ENCODE measurements at regions not wholly inside any gene's neighbourhood (a gene's known extent, or its start where the extent isn't known, plus 50 kb on each side); places are given as distances from the start of the nearest gene placed in this dataset.

GRCh38 chr10:64288404-64288803 is 767.2 kb downstream of the REEP3 start:
- Histone ChIP-seq H3K9me3 (no peaks in the 10 kb centered on the region), H3K36me3 (no peaks in the 10 kb centered on the region), H3K4me3 (no peak overlapping the region), H3K27ac (no peak overlapping the region), H3K27me3 (no peaks in the 10 kb centered on the region), H3K4me1 (no peaks in the 10 kb centered on the region)
- no peak for DNase-seq
- intact Hi-C loops (cut with DNase I; ENCODE audit: low total_unique reads): no loop called here
- TF ChIP-seq, protein P1, sequence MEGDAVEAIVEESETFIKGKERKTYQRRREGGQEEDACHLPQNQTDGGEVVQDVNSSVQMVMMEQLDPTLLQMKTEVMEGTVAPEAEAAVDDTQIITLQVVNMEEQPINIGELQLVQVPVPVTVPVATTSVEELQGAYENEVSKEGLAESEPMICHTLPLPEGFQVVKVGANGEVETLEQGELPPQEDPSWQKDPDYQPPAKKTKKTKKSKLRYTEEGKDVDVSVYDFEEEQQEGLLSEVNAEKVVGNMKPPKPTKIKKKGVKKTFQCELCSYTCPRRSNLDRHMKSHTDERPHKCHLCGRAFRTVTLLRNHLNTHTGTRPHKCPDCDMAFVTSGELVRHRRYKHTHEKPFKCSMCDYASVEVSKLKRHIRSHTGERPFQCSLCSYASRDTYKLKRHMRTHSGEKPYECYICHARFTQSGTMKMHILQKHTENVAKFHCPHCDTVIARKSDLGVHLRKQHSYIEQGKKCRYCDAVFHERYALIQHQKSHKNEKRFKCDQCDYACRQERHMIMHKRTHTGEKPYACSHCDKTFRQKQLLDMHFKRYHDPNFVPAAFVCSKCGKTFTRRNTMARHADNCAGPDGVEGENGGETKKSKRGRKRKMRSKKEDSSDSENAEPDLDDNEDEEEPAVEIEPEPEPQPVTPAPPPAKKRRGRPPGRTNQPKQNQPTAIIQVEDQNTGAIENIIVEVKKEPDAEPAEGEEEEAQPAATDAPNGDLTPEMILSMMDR (IDR thresholded peaks at IDR 0.05): no peak

DNA sequence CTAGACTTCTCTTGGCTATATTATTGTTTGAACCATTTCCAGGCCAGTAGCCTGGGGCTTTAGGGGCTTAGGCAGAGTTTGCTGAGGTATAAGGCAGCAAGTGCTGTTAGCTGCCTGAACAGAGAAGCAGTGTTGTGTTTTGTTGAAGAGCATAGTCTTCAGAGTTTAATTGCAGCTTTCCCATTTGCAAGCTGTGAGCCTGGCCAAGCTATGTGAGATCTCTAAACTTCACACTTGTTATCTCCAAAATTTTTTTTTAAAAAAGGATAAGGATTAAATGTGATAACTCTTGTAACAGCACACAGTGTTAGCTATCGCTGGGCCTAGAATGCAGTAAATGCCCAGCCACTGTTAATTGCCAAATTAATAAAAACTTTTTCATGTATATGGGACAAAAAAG is 782.4 kb downstream of the REEP3 start:
- no peak overlapping the region for H3K27ac ChIP-seq
- no peak overlapping the region for H3K4me3 ChIP-seq
- intact Hi-C loops (cut with DNase I; ENCODE audit: low total_unique reads): no loop called here
- TF ChIP-seq, protein P1 (IDR thresholded peaks at IDR 0.05): no peak
- H3K36me3 ChIP-seq: no peaks in the 10 kb centered on the region
- no peaks in the 10 kb centered on the region for H3K27me3 ChIP-seq
- no peak for DNase-seq
- H3K9me3 ChIP-seq: no peaks in the 10 kb centered on the region
- no peaks in the 10 kb centered on the region for H3K4me1 ChIP-seq

DNA sequence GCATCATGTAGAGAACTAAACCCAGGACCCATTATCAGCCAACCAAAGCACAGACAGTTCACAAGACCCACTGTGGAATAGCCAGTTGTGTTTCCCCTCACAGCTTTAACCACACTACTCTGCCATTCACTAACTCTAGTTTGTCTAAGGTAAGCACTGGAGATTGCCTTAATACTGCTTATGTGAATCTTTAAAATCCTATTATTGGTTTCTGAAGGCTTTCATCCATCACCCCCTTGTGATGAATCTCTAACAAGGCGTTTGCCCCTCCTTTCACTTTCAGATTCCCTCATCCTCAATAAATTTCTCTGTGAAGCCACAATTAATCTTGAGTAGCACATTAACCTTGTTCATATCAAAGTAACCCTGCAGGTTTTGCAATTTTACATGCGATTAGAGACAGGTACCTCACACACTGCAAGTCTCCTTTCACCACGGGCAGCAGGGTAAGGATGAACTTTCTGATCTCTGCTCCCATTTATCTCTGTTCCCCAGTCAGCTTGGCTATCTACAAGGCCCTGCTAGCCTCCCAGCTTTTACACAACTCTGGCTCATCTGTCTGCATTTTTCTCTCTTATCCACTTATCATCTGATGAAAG is 785.6 kb downstream of the REEP3 start:
- H3K27me3 ChIP-seq: no peaks in the 10 kb centered on the region
- H3K9me3 ChIP-seq: no peaks in the 10 kb centered on the region
- no peaks in the 10 kb centered on the region for H3K36me3 ChIP-seq
- no peak for DNase-seq
- no peaks in the 10 kb centered on the region for H3K4me1 ChIP-seq
- H3K4me3 ChIP-seq: no peak overlapping the region
- intact Hi-C loops (cut with DNase I; ENCODE audit: low total_unique reads): no loop called here
- no peak overlapping the region for H3K27ac ChIP-seq
- TF ChIP-seq, protein P1 (IDR thresholded peaks at IDR 0.05): no peak

- H3K27me3 ChIP-seq: no peaks in the 10 kb centered on the region
- TF ChIP-seq, protein P1 (IDR thresholded peaks at IDR 0.05): no peak
- no peak overlapping the region for H3K27ac ChIP-seq
- intact Hi-C loops (cut with DNase I; ENCODE audit: low total_unique reads): no loop called here
- H3K9me3 ChIP-seq: no peaks in the 10 kb centered on the region
- H3K4me1 ChIP-seq: no peaks in the 10 kb centered on the region
- DNase-seq: no peak
- no peaks in the 10 kb centered on the region for H3K36me3 ChIP-seq
- no peak overlapping the region for H3K4me3 ChIP-seq
Measured at GRCh38 chr10:64312876-64313275, 791.7 kb downstream of the REEP3 start.

DNA sequence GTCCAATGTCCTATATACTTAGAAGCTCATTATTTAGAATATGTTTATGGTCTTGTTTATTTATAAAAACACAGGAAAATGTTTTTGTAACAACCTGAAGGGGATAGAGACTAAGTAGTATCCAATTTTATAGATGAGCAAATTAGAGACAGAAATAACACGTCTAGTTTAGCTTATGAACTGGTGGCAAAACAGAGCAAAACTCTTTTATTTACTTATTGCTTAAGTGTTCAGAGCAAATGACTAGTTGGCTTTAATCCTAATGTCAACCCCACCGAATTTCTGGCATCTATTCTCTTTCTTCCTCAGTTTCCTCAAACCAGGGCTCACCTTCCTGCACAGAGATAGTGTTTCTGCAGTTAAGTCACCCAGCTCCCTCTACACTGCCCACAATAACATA is 792.8 kb downstream of the REEP3 start:
- no peaks in the 10 kb centered on the region for H3K4me1 ChIP-seq
- TF ChIP-seq, protein P1 (IDR thresholded peaks at IDR 0.05): no peak
- no peaks in the 10 kb centered on the region for H3K36me3 ChIP-seq
- no peak overlapping the region for H3K4me3 ChIP-seq
- H3K27me3 ChIP-seq: no peaks in the 10 kb centered on the region
- no peak overlapping the region for H3K27ac ChIP-seq
- no peak for DNase-seq
- no peaks in the 10 kb centered on the region for H3K9me3 ChIP-seq
- intact Hi-C loops (cut with DNase I; ENCODE audit: low total_unique reads): no loop called here

DNA sequence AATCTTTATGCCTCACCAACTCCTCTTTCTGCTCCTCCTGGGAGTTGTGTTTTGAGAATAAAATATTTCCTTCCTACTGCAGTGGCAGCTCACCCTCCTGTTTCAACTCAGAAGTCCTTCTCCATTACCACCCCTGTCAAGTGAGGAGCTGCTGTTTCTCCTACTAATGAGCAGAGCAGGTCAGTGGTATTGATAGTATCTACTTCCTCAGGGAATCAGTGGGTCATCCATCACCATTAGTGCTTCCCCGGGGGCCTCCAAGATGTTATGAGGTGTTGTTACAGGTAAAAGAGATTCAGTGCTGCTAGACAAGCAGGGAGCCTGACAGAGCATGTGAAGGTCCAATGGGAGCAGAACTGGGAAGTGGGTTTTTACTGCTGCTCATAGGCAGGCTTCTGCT is 795.2 kb downstream of the REEP3 start:
- DNase-seq: no peak
- no peak overlapping the region for H3K4me3 ChIP-seq
- no peaks in the 10 kb centered on the region for H3K4me1 ChIP-seq
- H3K27me3 ChIP-seq: no peaks in the 10 kb centered on the region
- TF ChIP-seq, protein P1 (IDR thresholded peaks at IDR 0.05): no peak
- no peaks in the 10 kb centered on the region for H3K9me3 ChIP-seq
- no peak overlapping the region for H3K27ac ChIP-seq
- intact Hi-C loops (cut with DNase I; ENCODE audit: low total_unique reads): no loop called here
- no peaks in the 10 kb centered on the region for H3K36me3 ChIP-seq
